HG03378 (cell line): ENCODE measurements at regions not wholly inside any gene's neighbourhood (a gene's known extent, or its start where the extent isn't known, plus 50 kb on each side); places are given as distances from the start of the nearest gene placed in this dataset.
A peak's percentile ranks its signal among the peaks of the same experiment; 100 is the strongest.
"Not testable (repeated sequence)": the region's sequence is repeated elsewhere in the genome, so short reads cannot be mapped to it uniquely, and the experiment has no call there.

Experiments
- ATAC-seq: cut with Tn5 transposase; IDR thresholded peaks from one replicate; pipeline ENCODE4 v1.9.1; 2021; ENCODE audit warnings: mild to moderate bottlenecking, moderate library complexity; ENCODE audit not compliant: unreplicated experiment

- ATAC-seq, result peak; percentile 77
These were observed 452.3 kb upstream of the ID2 start for GRCh38 chr2:8229546-8229986.

- no peak for ATAC-seq
These were observed 451.4 kb upstream of the ID2 start for GRCh38 chr2:8230466-8230865.

GRCh38 chr2:8231902-8232301, 450.0 kb upstream of the ID2 start:
- ATAC-seq, result no peak

GRCh38 chr2:8232871-8233270, 449.0 kb upstream of the ID2 start:
- ATAC-seq, result no peak

- ATAC-seq, result peak; percentile 30
These were observed 447.6 kb upstream of the ID2 start for GRCh38 chr2:8234253-8234652.

GRCh38 chr2:8234757-8235374, 447.0 kb upstream of the ID2 start:
- ATAC-seq, result peak; percentile 91

- ATAC-seq, result no peak
These were observed 446.4 kb upstream of the ID2 start for GRCh38 chr2:8235419-8235818.

- ATAC-seq, result no peak
These were observed 445.5 kb upstream of the ID2 start for GRCh38 chr2:8236391-8236790.

- ATAC-seq, result no peak
These were observed 443.2 kb upstream of the ID2 start for GRCh38 chr2:8238521-8239230.

GRCh38 chr2:8239531-8240088, 442.2 kb upstream of the ID2 start:
- no peak for ATAC-seq

- ATAC-seq, result no peak
These were observed 440.5 kb upstream of the ID2 start for GRCh38 chr2:8241317-8241716.

- no peak for ATAC-seq
These were observed 439.1 kb upstream of the ID2 start for GRCh38 chr2:8242739-8243138.

- no peak for ATAC-seq
These were observed 438.0 kb upstream of the ID2 start for GRCh38 chr2:8243748-8244400.

- ATAC-seq, result no peak
These were observed 437.2 kb upstream of the ID2 start for GRCh38 chr2:8244639-8245038.

GRCh38 chr2:8246137-8246536, 435.7 kb upstream of the ID2 start:
- no peak for ATAC-seq

GRCh38 chr2:8247905-8248622, 433.8 kb upstream of the ID2 start:
- ATAC-seq, result no peak

- ATAC-seq, result no peak
These were observed 433.3 kb upstream of the ID2 start for GRCh38 chr2:8248623-8248957.

GRCh38 chr2:8249141-8249540, 432.7 kb upstream of the ID2 start:
- no peak for ATAC-seq

- no peak for ATAC-seq
These were observed 432.1 kb upstream of the ID2 start for GRCh38 chr2:8249769-8250168.

GRCh38 chr2:8250290-8250689, 431.6 kb upstream of the ID2 start:
- ATAC-seq, result not testable (repeated sequence)

- no peak for ATAC-seq
These were observed 430.6 kb upstream of the ID2 start for GRCh38 chr2:8251291-8251690.
